Gastroesophageal sphincter (tissue), 3 donors: ENCODE measurements at regions not wholly inside any gene's neighbourhood (a gene's known extent, or its start where the extent isn't known, plus 50 kb on each side); places are given as distances from the start of the nearest gene placed in this dataset.

Experiments
- EP300 ChIP-seq: sonication (generic); formaldehyde crosslinking; IDR thresholded peaks from one replicate; pipeline ENCODE4 v1.6.1; 2017; ENCODE audit warnings: antibody characterized with exemption, mild to moderate bottlenecking
- POLR2A ChIP-seq, 2 donors: fragments of 450-650 bp; IDR thresholded peaks; one replicate each; pipeline ENCODE4 v1.6.1; 2017; ENCODE audit warnings: antibody characterized with exemption in 2 of 2, mild to moderate bottlenecking in 2 of 2, moderate library complexity in 1 of 2
- POLR2AphosphoS5 ChIP-seq: sonication (generic); formaldehyde crosslinking; IDR thresholded peaks from one replicate; pipeline ENCODE4 v1.6.1; 2017; ENCODE audit warnings: antibody characterized with exemption
- TF ChIP-seq, protein P1 (sequence below), 4 experiments: fragments of 200-600 bp in 2 of 4; fragments of 450-650 bp in 2 of 4; sonication (generic) in 1 of 4; IDR thresholded peaks; one replicate each; pipeline ENCODE4 v1.5.1; 2017 to 2019; ENCODE audit warnings: antibody characterized with exemption in 4 of 4, mild to moderate bottlenecking in 2 of 4, moderate library complexity in 2 of 4

DNA sequence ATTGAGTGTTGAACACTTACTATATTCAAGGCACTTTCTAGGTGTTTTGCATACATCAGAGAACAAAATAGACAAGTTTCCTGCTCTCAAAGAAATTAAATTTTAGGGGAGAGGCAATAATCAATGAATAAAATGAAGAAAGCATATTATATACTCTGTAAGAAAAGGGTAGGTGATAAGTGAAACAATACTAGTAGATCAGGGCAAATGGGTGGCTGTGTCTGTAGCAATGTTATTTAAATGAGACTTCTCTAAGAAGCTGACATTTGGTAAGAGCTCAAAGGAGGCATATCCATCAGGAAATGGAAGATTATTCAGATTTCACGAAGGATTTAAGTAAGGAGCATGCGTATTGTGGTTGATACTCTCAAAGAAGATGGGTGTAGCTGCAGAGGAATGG lies 1291.6 kb downstream of the NSUN3 start:
- TF ChIP-seq, protein P1, sequence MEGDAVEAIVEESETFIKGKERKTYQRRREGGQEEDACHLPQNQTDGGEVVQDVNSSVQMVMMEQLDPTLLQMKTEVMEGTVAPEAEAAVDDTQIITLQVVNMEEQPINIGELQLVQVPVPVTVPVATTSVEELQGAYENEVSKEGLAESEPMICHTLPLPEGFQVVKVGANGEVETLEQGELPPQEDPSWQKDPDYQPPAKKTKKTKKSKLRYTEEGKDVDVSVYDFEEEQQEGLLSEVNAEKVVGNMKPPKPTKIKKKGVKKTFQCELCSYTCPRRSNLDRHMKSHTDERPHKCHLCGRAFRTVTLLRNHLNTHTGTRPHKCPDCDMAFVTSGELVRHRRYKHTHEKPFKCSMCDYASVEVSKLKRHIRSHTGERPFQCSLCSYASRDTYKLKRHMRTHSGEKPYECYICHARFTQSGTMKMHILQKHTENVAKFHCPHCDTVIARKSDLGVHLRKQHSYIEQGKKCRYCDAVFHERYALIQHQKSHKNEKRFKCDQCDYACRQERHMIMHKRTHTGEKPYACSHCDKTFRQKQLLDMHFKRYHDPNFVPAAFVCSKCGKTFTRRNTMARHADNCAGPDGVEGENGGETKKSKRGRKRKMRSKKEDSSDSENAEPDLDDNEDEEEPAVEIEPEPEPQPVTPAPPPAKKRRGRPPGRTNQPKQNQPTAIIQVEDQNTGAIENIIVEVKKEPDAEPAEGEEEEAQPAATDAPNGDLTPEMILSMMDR (IDR thresholded peaks at IDR 0.05): no peak
- no peak for TF ChIP-seq POLR2AphosphoS5
- no peak for TF ChIP-seq EP300
- TF ChIP-seq POLR2A (IDR thresholded peaks at IDR 0.05): no peak
